Central memory CD8-positive, alpha-beta T cell (primary cell): ENCODE measurements at regions not wholly inside any gene's neighbourhood (a gene's known extent, or its start where the extent isn't known, plus 50 kb on each side); places are given as distances from the start of the nearest gene placed in this dataset.
"Not testable (repeated sequence)": the region's sequence is repeated elsewhere in the genome, so short reads cannot be mapped to it uniquely, and the experiment has no call there.

Experiments
- ATAC-seq: fragments of 150-1000 bp; cut with Tn5 transposase; replicated peaks from 2 replicates; pipeline ENCODE4 v1.10.0; 2022; ENCODE audit warnings: mild to moderate bottlenecking, moderate FRiP score, moderate number of reproducible peaks; ENCODE audit not compliant: poor library complexity, severe bottlenecking; ENCODE audit errors: extremely low read depth
- DNase-seq, 2 donors: peaks; one replicate each; pipeline ENCODE4 v3.0.0; 2021; ENCODE audit warnings: low spot score in 2 of 2
- H3K27ac Mint-ChIP-seq: one replicate; pipeline ENCODE4 v1.8.0; 2022; ENCODE audit warnings: low read depth, mild to moderate bottlenecking, moderate library complexity, mixed read lengths
- H3K27me3 Mint-ChIP-seq: one replicate; pipeline ENCODE4 v1.8.0; 2022; ENCODE audit warnings: mixed read lengths
- H3K36me3 Mint-ChIP-seq: one replicate; pipeline ENCODE4 v1.8.0; 2022; ENCODE audit warnings: mild to moderate bottlenecking, moderate library complexity, mixed read lengths; ENCODE audit not compliant: insufficient read depth
- H3K4me1 Mint-ChIP-seq: one replicate; pipeline ENCODE4 v1.8.0; 2022; ENCODE audit warnings: mixed read lengths
- H3K4me3 Mint-ChIP-seq: one replicate; pipeline ENCODE4 v1.8.0; 2022; ENCODE audit warnings: mild to moderate bottlenecking, moderate library complexity, mixed read lengths
- H3K9me3 Mint-ChIP-seq: one replicate; pipeline ENCODE4 v1.8.0; 2022; ENCODE audit warnings: mixed read lengths

DNA sequence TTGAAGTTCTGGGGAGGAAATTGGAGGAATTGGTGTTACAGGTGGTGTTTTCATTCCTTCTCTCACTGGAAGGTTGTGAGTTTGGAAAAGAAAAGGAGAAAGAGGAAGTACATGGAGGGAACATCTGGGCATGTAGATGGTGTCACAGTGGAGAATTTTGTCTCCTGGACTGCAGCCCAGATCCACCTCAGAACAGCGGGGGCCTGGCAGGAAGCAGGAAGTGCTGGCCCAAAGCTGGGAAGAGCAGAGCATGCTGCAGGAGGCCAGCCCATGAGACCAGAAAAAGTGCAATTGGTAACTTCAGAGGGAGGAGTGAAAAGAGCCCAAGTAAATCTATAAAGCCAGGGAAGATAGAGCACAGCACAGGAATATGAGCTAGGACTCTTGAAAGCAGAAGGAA, 227.0 kb downstream of the BCL2L11 start:
- not testable (repeated sequence) for ATAC-seq, H3K27ac Mint-ChIP-seq, H3K36me3 Mint-ChIP-seq, H3K9me3 Mint-ChIP-seq, DNase-seq, H3K4me3 Mint-ChIP-seq, H3K4me1 Mint-ChIP-seq, H3K27me3 Mint-ChIP-seq

DNA sequence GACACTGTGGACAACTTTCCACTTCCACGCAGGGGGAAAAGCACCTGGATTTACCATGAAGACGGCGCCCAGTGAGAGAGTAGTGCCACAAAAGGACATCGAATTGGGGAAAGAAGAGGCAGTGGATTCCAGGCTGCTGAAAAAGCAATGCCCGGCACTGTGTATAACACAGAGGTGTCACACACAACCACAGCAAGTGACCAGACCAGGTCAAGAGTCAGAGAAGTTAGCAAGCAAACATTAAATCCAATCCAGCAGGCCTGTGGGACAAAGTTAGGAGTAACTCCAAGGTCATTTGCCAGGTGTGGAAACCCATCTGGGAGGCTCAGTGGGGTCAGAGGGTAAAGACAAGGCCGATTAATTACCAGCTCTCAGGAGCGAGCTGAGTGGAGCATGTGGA, 227.6 kb downstream of the BCL2L11 start:
- not testable (repeated sequence) for H3K4me3 Mint-ChIP-seq, H3K9me3 Mint-ChIP-seq, DNase-seq, H3K4me1 Mint-ChIP-seq, H3K36me3 Mint-ChIP-seq, ATAC-seq, H3K27me3 Mint-ChIP-seq, H3K27ac Mint-ChIP-seq

DNA sequence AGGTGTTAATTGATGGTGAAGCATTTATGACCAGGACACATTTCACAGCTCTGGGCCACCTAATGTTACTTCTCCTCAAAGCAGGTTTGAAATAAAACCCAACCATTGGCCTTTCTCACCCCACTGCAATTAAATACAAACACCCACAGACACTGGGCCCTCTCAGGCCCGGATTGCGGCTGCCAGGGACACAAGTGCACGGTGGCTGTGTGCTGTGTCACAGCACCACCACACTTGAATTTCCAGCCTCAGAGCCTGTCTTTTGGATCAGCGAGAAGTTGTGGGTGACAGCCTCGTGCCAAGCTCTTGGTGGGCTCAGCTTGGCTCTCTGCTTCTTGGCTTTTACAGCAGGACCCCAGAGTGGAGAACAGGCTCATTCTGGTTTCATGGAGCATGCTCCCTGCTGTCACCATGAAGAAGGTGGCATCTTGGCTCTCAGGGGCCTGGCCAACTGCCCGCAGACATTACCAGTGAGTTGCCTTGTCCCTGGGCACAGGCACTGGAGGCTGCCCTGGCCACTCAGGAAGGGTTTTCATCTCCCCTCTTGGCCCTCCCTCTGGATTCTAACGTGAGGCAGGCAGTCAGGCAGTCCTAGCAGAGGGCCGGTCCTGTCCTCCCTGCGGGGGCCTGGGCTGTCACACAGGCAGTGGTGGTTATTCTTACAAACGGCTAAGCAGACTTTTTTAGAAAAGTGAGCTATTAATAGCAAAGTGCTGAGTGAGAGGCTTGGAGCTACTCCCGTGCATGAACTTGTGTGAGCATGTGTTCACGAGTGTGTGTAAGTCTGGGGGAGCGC, 234.5 kb downstream of the BCL2L11 start:
- not testable (repeated sequence) for H3K4me1 Mint-ChIP-seq, H3K27ac Mint-ChIP-seq, H3K4me3 Mint-ChIP-seq, H3K27me3 Mint-ChIP-seq, DNase-seq, ATAC-seq, H3K36me3 Mint-ChIP-seq, H3K9me3 Mint-ChIP-seq

DNA sequence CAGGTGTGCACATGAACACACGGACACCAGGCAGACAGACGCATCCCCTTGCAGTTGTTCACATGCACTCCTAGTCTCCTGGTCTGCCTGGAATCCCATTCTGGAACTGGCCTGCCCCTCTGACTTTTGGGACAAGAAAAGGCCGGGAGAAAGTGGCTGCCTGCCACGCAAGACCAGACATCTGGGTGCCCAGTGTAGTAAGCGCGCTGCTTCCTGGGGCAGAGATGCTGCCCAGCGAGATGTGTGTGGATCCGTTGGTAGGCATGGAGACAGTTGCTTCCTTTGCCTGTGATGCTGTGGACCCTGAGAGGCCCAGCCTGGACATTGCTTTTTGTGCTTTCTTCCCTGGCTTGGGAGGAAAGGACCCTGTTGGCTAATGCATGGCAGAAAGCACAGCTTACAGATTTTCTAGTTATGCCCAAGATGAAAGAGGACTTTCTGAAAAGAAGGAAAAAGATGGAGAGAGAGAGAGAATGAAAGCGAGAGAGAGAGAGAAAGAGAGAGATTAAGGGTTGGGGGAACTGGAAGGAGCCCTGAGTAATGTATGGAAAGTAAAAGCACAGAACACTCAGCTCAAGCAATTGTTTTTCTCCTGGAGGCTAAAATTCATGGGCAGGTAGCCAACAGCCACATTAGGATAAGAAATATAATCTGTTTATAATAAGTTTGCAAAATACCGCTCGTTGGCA, 235.3 kb downstream of the BCL2L11 start:
- not testable (repeated sequence) for H3K9me3 Mint-ChIP-seq, DNase-seq

DNA sequence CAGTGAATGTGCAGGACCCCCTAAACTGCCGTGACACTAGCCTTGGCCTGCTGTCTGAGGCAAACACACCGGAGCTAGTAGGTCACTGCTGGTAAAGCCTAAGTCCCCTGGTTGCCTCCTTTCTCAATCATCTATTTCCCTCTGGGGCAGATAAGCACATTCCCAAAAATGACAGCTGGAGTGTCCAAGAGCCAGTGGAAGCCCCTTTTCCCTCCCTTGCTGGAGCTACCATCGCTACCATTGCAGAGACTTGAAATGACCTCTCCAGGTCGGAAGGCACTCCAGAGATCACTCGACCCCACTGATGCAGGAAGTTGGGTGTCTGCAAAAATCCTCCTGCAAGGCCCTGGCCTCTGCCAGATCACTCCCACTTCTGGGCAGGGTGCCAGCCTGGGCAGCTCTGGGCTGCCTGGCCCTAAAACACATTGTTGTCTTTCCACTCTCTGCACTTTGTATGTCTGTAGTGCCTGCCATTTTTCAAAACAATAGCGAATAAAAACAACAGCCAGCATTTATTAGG, 235.9 kb downstream of the BCL2L11 start:
- not testable (repeated sequence) for H3K27ac Mint-ChIP-seq, H3K36me3 Mint-ChIP-seq, H3K4me1 Mint-ChIP-seq, DNase-seq, H3K9me3 Mint-ChIP-seq, H3K4me3 Mint-ChIP-seq, ATAC-seq, H3K27me3 Mint-ChIP-seq

More for the DNA sequence above, 235.3 kb downstream of the BCL2L11 start:
- not testable (repeated sequence) for H3K4me3 Mint-ChIP-seq, H3K27ac Mint-ChIP-seq, H3K4me1 Mint-ChIP-seq, H3K27me3 Mint-ChIP-seq, ATAC-seq, H3K36me3 Mint-ChIP-seq

DNA sequence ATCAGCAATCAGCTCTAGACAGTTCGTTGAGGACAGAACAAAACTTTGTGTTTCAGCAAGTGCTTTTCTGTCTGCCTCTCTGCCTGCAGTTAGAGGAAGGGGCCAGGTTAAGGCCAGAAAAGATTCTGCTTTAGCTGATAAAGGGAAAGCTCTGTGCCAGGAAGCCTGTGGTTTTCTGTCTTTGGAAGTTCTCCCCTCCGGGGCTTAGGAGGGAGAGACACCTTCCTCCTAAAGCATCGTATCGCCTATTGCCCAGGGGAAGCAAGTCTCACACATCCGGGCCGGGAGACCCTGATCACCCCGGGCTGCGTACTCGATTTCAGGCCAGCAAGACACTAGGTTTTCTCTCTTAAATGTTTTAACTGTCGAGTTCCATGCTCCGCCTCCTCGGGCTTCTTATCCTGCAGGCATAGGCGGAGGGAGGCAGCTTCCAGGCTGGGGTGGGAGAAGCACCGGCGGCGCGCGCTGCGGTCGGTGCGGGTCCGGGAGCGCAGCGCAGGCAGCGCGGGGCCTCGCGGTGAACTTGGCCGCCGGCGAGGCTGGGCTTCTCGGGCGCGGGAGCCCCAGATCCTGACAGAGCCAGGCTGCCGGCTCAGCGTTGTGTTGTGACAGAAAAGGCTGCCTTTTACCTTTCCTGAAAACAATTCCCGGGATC, 245.4 kb downstream of the BCL2L11 start:
- H3K27ac Mint-ChIP-seq, H3K4me3 Mint-ChIP-seq, ATAC-seq, H3K36me3 Mint-ChIP-seq, H3K9me3 Mint-ChIP-seq, H3K27me3 Mint-ChIP-seq, H3K4me1 Mint-ChIP-seq, DNase-seq: not testable (repeated sequence)

DNA sequence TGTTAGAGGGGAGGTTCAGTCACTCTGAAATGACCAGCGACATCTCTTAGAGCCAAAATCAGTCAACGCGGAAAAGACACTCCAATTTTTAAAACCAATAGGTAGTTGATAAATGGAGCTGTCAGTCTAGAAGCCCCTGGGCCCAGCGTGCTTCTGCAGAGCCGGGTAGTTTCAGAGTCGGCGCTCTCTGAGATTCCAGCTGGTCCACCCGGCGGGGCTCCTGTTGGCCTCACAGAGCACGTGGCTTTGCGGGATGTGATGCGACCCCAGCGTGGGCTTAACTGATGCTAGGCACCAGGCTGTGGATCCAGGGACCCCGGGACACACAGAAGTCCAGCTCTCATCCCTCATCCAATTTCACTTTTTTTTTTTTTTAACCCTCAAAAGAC, 245.9 kb downstream of the BCL2L11 start:
- H3K27ac Mint-ChIP-seq, H3K9me3 Mint-ChIP-seq, H3K27me3 Mint-ChIP-seq, DNase-seq, H3K4me3 Mint-ChIP-seq, H3K4me1 Mint-ChIP-seq, ATAC-seq, H3K36me3 Mint-ChIP-seq: not testable (repeated sequence)

DNA sequence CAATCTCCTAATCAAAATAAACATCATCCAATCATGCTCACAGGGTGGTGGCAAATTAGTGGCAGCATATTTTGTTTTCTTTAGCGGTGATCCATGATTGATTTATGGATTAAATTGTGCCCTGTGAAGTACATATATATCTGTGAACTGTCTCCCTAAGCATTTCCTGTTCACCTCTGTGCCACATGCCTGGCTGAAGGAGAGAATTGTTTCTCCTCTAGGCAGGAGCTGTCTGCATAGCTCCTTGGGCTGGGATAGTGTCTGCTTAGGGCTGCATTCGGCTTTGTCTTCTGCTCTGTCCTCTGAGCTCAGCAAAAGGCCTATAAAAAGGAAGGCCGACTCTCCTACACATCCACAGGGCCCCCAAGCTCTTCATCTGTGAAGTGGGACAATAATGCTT, 246.4 kb downstream of the BCL2L11 start:
- ATAC-seq, H3K27me3 Mint-ChIP-seq, H3K9me3 Mint-ChIP-seq, H3K27ac Mint-ChIP-seq, DNase-seq, H3K4me3 Mint-ChIP-seq, H3K36me3 Mint-ChIP-seq, H3K4me1 Mint-ChIP-seq: not testable (repeated sequence)

DNA sequence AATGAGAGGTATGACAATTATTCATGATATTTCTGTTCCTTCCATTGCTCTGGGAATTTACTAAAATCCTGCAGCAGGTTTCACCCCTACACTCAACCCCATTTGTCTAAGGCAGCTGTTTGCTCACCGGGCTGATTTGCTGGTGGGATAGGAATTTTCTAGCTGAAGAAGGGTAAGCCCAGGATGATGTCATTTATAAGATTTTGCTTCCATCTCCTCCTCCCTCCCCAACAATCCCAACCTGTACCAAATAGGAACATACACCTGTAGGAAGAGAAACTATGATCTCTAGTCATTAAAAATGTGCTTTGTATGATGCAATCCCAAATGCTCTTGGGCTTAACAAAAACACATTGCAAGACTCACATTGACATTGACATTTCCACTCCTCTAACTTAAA, 247.2 kb downstream of the BCL2L11 start:
- H3K9me3 Mint-ChIP-seq, H3K4me1 Mint-ChIP-seq, H3K4me3 Mint-ChIP-seq, DNase-seq, ATAC-seq, H3K36me3 Mint-ChIP-seq, H3K27me3 Mint-ChIP-seq, H3K27ac Mint-ChIP-seq: not testable (repeated sequence)

DNA sequence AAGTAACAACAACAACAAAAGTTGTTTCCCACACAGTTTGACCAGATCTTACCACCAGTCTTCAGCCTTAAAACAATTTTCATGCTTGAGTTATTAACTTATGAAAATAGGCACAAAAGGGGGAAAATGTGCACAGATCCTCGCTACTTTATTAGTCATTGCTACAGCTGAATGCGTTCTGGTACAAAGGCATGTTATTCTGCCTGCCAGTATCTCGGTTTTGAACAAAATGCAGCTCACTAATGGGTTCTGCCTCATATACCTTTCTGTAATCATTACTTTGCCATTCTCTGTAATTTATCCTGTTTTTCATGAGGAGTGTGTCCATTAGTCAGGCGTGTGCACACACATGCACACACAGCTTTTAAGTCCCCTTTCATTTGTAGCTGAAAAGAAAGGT, 247.6 kb downstream of the BCL2L11 start:
- not testable (repeated sequence) for H3K4me3 Mint-ChIP-seq, H3K4me1 Mint-ChIP-seq, H3K27ac Mint-ChIP-seq, H3K27me3 Mint-ChIP-seq, DNase-seq, H3K9me3 Mint-ChIP-seq, H3K36me3 Mint-ChIP-seq, ATAC-seq

DNA sequence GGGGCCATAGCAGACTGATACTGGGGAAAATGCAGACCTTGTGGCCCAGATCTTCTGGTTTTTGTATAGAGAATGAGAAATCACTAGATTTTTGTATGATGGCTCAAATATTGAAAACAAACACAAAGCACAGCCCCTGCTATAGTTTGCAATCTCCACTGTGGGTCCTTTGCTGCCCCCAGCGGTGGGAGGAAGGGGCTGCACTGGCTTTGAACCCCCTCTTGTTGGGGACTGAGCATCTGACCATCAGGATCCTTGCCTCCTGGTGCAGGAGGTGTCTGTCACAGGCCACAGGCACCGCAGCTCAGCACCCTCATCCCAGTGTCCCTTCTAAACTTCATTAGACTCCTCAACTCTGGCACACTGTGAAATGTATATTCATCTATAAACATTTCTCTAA, 252.3 kb downstream of the BCL2L11 start:
- not testable (repeated sequence) for H3K27ac Mint-ChIP-seq, H3K27me3 Mint-ChIP-seq, DNase-seq, H3K9me3 Mint-ChIP-seq, H3K4me1 Mint-ChIP-seq, H3K4me3 Mint-ChIP-seq, H3K36me3 Mint-ChIP-seq
- peak; percentile 54 for ATAC-seq

DNA sequence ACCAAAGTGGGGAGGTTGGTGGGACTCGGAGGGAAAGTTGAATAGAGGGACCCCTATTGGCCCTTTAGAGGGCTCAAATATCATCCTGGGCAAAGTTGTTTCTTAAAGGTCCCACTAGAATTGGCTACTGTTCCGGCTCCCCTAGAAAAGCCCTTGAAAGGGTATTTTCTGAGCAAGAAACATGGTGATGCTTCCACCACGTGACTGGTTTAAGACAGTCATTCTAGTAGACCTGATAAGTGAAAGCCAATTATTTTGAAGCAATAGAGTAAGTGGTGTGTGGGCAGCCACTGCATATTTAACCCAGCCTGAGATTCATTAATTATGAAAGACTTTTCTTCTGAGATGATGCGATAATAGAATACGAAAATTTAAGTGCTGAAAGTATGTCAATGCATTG, 253.3 kb downstream of the BCL2L11 start:
- H3K4me3 Mint-ChIP-seq, H3K36me3 Mint-ChIP-seq, H3K4me1 Mint-ChIP-seq, ATAC-seq, H3K27ac Mint-ChIP-seq, DNase-seq, H3K9me3 Mint-ChIP-seq, H3K27me3 Mint-ChIP-seq: not testable (repeated sequence)

DNA sequence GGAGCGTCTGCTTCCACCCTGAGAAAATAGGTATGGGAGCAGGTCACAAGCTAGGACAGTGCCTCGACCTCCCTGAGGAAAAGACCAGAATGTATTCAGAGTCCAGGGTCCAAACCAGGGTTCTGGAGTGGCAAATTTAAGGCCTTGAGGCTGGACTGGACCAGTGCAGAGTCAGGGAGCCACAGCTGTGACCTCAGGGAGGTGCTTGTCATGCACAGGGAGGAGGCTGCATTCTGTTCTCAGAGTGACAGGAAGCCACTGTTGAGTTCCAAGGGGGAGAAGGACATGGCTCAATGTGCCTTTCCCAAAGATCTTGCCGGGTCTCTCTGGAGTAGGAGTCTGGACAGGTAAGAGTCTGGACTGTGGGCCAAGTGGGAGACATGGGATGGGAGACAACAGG, 254.0 kb downstream of the BCL2L11 start:
- ATAC-seq, DNase-seq, H3K4me3 Mint-ChIP-seq, H3K27me3 Mint-ChIP-seq, H3K27ac Mint-ChIP-seq, H3K9me3 Mint-ChIP-seq, H3K4me1 Mint-ChIP-seq, H3K36me3 Mint-ChIP-seq: not testable (repeated sequence)
